ENCODE measurements at regions not wholly inside any gene's neighbourhood (a gene's known extent, or its start where the extent isn't known, plus 50 kb on each side); places are given as distances from the start of the nearest gene placed in this dataset.

DNA sequence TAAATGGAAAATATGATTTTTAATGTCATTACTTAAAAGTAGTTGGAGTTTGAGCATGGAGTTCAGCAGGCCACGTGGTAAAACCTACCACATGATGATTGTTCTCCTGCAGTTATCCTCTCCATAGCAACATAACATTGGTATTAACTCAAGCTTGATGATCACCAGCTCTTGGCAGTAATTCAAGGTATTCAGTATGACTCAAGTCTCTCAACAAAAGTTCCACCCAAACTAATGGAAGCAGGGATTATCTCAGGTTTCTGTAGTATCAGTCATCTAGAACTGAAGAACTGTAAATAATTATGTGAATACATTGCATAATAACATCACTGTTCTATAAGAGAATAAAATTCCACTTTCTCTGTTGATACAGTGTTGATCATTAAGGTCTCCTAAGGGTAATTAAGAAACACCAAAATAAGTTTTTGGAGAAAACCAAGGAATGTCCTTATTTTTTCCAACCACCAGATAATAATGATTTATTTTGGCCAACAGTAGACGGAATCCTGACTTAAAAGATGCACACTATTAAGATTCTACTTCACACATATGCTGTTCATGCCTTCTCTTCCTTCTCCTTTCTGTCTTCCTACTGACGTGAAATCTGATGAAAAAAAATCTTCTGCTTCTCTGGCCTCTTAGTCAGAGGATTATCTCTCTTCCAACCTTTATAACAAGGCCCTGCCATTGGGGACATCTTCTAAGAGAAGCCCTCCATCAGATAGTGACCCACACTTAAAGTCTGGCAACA is 1092.3 kb downstream of the EFNB2 start:
- no peak overlapping the region for H3K4me2 ChIP-seq (ENCODE audit: extremely low read depth, insufficient read depth, low read length)
- no peaks in the 10 kb centered on the region for H3K27me3 ChIP-seq (ENCODE audit: control insufficient read depth, insufficient read depth, low read length)
- no peak overlapping the region for H3K4me3 ChIP-seq (replicated peaks in 1 of 4; ENCODE audit: control extremely low read depth in 1 of 4, insufficient read depth in 1 of 4, low read depth in 3 of 4, low read length in 4 of 4)
- H4K20me1 ChIP-seq (ENCODE audit: control insufficient read depth, extremely low read depth, insufficient read depth, low read length), result no peaks in the 10 kb centered on the region
- H3K9me3 ChIP-seq (ENCODE audit: control insufficient read depth, insufficient read depth, low read depth, low read length), result no peaks in the 10 kb centered on the region
- H2AFZ ChIP-seq (ENCODE audit: low read length), result no peak overlapping the region
- TF ChIP-seq, protein P1, sequence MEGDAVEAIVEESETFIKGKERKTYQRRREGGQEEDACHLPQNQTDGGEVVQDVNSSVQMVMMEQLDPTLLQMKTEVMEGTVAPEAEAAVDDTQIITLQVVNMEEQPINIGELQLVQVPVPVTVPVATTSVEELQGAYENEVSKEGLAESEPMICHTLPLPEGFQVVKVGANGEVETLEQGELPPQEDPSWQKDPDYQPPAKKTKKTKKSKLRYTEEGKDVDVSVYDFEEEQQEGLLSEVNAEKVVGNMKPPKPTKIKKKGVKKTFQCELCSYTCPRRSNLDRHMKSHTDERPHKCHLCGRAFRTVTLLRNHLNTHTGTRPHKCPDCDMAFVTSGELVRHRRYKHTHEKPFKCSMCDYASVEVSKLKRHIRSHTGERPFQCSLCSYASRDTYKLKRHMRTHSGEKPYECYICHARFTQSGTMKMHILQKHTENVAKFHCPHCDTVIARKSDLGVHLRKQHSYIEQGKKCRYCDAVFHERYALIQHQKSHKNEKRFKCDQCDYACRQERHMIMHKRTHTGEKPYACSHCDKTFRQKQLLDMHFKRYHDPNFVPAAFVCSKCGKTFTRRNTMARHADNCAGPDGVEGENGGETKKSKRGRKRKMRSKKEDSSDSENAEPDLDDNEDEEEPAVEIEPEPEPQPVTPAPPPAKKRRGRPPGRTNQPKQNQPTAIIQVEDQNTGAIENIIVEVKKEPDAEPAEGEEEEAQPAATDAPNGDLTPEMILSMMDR (conservative IDR thresholded peaks at IDR 0.05 in 1 of 2, IDR thresholded peaks at IDR 0.05 in 1 of 2; ENCODE audit: low read depth in 1 of 2, low read length in 2 of 2), result no peak
- H3K9ac ChIP-seq (ENCODE audit: insufficient read depth, low read length), result no peak overlapping the region
- peak overlapping the region; percentile 52 for H3K27ac ChIP-seq (ENCODE audit: insufficient read depth, low read length)
- peak; percentile 99 for DNase-seq (ENCODE audit: low read depth in 2 of 2)
- peaks cover 2% of the 10 kb centered on the region for H3K4me1 ChIP-seq (ENCODE audit: control insufficient read depth, extremely low read depth, insufficient read depth, low read length)
- H3K36me3 ChIP-seq (ENCODE audit: control insufficient read depth, insufficient read depth, low read length), result no peaks in the 10 kb centered on the region
- H3K79me2 ChIP-seq (ENCODE audit: control insufficient read depth, insufficient read depth, low read length), result no peaks in the 10 kb centered on the region

DNA sequence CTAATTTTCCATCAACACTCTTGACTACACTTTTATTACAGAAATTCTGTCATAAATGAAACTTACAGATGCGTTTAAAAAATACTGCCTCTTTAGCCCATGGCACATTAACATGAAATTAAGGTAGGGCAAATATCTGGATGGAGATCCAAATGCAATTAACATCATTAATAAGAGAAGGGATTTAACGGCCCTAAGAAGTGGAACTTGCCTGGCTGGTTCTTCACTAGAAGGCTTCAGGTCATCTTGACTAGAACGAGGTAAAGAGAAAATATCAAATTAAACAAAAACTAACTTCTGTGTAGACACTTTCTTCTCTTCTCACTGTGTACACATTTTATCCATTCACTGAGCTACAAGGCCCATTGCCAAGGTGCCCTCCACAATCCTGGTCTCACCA is 1093.4 kb downstream of the EFNB2 start:
- H3K27ac ChIP-seq (ENCODE audit: insufficient read depth, low read length), result peak overlapping the region; percentile 52
- no peaks in the 10 kb centered on the region for H3K79me2 ChIP-seq (ENCODE audit: control insufficient read depth, insufficient read depth, low read length)
- H4K20me1 ChIP-seq (ENCODE audit: control insufficient read depth, extremely low read depth, insufficient read depth, low read length), result no peaks in the 10 kb centered on the region
- H3K4me2 ChIP-seq (ENCODE audit: extremely low read depth, insufficient read depth, low read length), result no peak overlapping the region
- no peak for DNase-seq (ENCODE audit: low read depth in 2 of 2)
- no peaks in the 10 kb centered on the region for H3K9me3 ChIP-seq (ENCODE audit: control insufficient read depth, insufficient read depth, low read depth, low read length)
- H3K27me3 ChIP-seq (ENCODE audit: control insufficient read depth, insufficient read depth, low read length), result no peaks in the 10 kb centered on the region
- no peak overlapping the region for H2AFZ ChIP-seq (ENCODE audit: low read length)
- H3K36me3 ChIP-seq (ENCODE audit: control insufficient read depth, insufficient read depth, low read length), result no peaks in the 10 kb centered on the region
- no peak overlapping the region for H3K9ac ChIP-seq (ENCODE audit: insufficient read depth, low read length)
- TF ChIP-seq, protein P1 (conservative IDR thresholded peaks at IDR 0.05 in 1 of 2, IDR thresholded peaks at IDR 0.05 in 1 of 2; ENCODE audit: low read depth in 1 of 2, low read length in 2 of 2), result no peak
- TF ChIP-seq EZH2 (IDR thresholded peaks at IDR 0.05; ENCODE audit: low read length, missing control alignments), result no peak
- peaks cover 2% of the 10 kb centered on the region for H3K4me1 ChIP-seq (ENCODE audit: control insufficient read depth, extremely low read depth, insufficient read depth, low read length)
- no peak overlapping the region for H3K4me3 ChIP-seq (replicated peaks in 1 of 4; ENCODE audit: control extremely low read depth in 1 of 4, insufficient read depth in 1 of 4, low read depth in 3 of 4, low read length in 4 of 4)

DNA sequence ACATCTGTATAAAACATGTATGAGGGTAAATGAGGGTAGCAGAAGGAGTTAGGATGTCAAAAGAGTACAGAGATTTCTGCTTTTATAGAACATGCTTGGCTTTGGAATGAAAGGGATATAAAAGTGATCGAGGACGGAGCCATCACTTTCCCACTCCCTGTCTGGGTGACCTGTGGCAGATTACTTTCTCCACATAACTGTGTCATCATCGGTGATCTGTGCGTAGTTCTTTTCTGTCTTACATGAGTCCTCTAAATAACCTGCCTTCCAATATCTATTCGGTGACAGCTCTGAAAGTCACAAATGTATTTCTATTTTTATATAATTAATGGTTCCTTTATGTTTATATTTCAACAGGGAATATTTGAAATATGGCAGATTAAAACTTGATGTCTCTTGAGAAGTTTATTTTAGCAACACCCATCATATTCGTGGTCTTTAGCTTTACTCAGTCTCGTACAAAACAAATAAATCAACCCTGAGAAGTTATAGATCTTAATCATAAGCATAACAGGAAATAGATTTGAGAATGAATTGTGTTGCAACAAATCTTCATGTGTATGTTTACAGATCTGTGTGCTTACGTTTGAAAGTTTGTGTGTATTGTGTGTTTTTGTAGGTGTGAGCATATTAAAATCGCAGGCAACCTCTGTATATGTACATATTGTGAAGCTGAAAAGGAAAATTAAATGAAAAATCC is 1094.3 kb downstream of the EFNB2 start:
- H3K79me2 ChIP-seq (ENCODE audit: control insufficient read depth, insufficient read depth, low read length), result no peaks in the 10 kb centered on the region
- H2AFZ ChIP-seq (ENCODE audit: low read length), result no peak overlapping the region
- no peaks in the 10 kb centered on the region for H3K9me3 ChIP-seq (ENCODE audit: control insufficient read depth, insufficient read depth, low read depth, low read length)
- H3K4me1 ChIP-seq (ENCODE audit: control insufficient read depth, extremely low read depth, insufficient read depth, low read length), result peaks cover 2% of the 10 kb centered on the region
- H3K27ac ChIP-seq (ENCODE audit: insufficient read depth, low read length), result no peak overlapping the region
- TF ChIP-seq EZH2 (IDR thresholded peaks at IDR 0.05; ENCODE audit: low read length, missing control alignments), result no peak
- TF ChIP-seq, protein P1 (conservative IDR thresholded peaks at IDR 0.05 in 1 of 2, IDR thresholded peaks at IDR 0.05 in 1 of 2; ENCODE audit: low read depth in 1 of 2, low read length in 2 of 2), result no peak
- H4K20me1 ChIP-seq (ENCODE audit: control insufficient read depth, extremely low read depth, insufficient read depth, low read length), result no peaks in the 10 kb centered on the region
- H3K4me3 ChIP-seq (replicated peaks in 1 of 4; ENCODE audit: control extremely low read depth in 1 of 4, insufficient read depth in 1 of 4, low read depth in 3 of 4, low read length in 4 of 4), result no peak overlapping the region
- peak in 1 of 2 donors; percentile 4 for DNase-seq (ENCODE audit: low read depth in 2 of 2)
- no peak overlapping the region for H3K9ac ChIP-seq (ENCODE audit: insufficient read depth, low read length)
- H3K27me3 ChIP-seq (ENCODE audit: control insufficient read depth, insufficient read depth, low read length), result no peaks in the 10 kb centered on the region
- no peak overlapping the region for H3K4me2 ChIP-seq (ENCODE audit: extremely low read depth, insufficient read depth, low read length)
- H3K36me3 ChIP-seq (ENCODE audit: control insufficient read depth, insufficient read depth, low read length), result no peaks in the 10 kb centered on the region
